Stimulated activated CD4-positive, alpha-beta T cell treated with anti-CD3 and anti-CD28 coated beads, Interleukin-15, amount 100 ng/mL, for 48 hours (primary cell): ENCODE measurements at regions not wholly inside any gene's neighbourhood (a gene's known extent, or its start where the extent isn't known, plus 50 kb on each side); places are given as distances from the start of the nearest gene placed in this dataset.

Experiments used
- DNase-seq, 2 donors: peaks; one replicate each; pipeline ENCODE4 v3.0.0-alpha.2; 2020; ENCODE audit warnings: low read depth in 2 of 2

DNA sequence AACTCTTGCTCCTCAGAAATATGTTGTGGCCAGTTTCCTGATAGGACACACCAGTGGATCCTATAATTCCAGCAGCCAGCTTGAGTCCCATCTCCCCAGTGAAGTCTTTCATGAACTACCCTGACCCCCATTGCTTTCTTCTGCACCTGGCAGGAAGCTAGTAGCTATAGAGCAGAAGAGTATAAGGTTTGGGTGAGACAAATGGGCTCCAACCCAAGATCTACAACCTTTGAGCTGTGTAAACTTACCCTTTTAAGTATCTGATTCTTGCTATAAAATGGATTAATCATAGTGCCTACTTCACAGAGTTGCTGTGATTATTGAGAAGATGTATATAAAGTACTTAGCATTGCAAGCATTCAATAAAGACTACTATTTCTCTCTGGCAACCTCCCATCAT is 396.9 kb upstream of the CADM1 start:
- DNase-seq: no peak

DNA sequence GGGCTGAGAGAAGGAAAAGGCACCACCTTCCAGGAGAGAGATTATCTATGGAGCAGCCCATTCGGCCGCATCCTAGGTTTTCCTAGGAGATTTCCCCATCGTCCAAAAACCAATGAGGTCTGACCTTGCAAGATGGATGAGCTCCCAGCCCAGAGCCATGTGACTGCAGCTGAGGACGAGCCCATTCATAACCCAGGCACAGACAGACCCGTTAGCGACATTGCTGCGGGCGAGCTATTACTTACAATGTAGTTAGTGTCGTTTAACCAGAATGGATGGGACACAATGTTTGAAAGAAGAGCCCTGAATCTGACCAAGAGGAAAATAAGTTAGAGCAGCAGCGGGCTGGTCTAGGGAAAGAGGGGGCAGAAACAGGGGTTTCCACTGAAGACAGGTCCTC is 395.9 kb upstream of the CADM1 start:
- DNase-seq: no peak

GRCh38 chr11:115897707-115898106 is 393.5 kb upstream of the CADM1 start:
- DNase-seq: no peak

- DNase-seq: no peak
Measured at GRCh38 chr11:115896084-115896483, 391.9 kb upstream of the CADM1 start.

DNA sequence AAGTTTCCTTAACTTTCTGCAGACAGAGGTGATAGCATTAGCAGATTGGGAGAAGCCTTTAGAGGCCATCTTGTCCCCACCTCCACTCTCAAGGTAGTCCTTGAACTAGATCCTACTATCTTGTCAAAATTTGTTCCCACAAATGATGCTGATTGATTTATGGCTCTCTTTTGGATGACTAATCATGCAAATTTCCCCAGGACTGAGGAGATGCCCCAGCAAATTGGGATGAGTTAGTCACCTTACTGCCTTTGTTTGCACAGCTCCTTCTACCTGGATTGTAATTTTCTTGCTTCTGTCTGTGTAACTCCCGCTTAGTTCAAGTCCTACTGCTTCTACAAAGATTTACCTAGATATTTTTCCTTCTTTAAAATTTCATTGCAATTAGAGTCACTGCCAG is 391.4 kb upstream of the CADM1 start:
- DNase-seq: no peak

DNA sequence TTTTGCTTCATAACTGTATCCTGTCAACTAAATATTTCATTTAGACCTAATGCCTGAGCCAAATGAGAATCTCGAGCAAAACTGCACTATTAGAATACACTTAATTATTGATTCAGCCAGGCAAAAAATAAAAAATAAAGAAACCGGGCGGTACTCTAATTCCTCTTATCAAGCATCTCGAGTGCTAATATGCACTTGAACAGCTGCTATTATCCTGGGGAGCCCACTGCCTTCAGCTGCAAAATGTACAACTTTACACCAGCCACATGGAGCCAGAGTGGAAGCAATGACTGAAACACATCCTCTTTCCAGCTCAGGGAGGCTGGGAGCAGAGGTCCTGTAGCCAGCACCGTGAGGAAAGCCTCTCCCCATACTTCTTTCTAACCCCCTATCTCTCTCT is 390.0 kb upstream of the CADM1 start:
- no peak for DNase-seq

- no peak for DNase-seq
Measured at GRCh38 chr11:115893461-115894099, 389.4 kb upstream of the CADM1 start.

GRCh38 chr11:115892016-115892415 is 387.8 kb upstream of the CADM1 start:
- DNase-seq: no peak

DNA sequence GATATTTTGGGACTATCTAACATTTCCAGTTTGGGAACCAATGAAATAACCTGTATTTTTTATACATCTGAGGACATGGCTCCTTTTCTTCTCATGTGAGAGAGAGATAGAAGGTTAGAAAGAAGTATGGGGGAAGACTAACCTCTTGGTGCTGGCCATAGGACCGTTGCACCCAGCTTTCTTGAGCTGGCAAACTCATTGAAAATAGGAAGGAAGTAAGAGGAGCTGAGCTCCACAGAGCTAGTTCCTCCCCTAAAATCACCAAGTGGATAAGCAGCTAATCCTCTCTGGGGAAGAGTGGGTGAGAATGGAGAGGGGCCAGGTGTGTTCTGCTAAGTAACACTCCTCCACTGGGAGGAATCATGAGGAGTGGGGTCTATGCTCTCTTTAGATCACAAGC is 387.4 kb upstream of the CADM1 start:
- DNase-seq: no peak

DNA sequence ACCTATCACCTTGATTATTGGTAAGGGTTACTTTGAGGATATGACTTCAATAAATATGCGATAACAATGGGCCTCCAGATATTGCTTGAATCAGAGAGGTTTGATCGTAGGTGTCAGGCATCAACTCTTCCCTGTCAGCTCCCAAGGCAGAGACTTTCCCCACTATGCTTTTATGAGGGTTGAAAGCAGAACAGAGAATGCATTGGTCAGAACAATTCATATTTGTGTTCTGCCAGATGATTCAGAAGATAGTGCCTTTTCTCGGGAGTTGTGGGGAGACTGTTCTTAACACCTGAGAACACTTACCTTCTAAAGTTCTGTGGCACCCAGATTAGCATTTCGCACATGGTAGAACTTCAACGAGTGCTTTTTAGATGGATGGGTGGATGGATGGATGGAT is 386.3 kb upstream of the CADM1 start:
- no peak for DNase-seq

- DNase-seq: no peak
Measured at GRCh38 chr11:115889712-115890111, 385.5 kb upstream of the CADM1 start.

- no peak for DNase-seq
Measured at GRCh38 chr11:115887727-115888126, 383.5 kb upstream of the CADM1 start.

GRCh38 chr11:115887316-115887715 is 383.1 kb upstream of the CADM1 start:
- no peak for DNase-seq

DNA sequence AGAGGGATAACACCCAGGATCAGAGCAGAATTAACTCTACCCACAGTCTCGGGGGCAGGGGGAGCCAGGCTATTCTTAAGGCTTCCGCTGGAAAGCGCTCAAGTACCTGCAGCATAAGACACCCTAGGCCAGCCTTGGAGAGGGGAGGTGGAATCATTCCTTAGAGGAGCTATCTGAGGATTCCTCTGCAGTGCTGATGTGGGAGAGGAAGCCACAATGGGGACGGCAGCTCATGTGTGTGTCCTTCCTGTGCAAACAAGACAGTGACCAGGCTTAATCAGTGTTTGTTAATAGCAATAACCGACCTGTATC is 382.2 kb upstream of the CADM1 start:
- no peak for DNase-seq

- no peak for DNase-seq
Measured at GRCh38 chr11:115885535-115886421, 381.6 kb upstream of the CADM1 start.

GRCh38 chr11:115884800-115885534 is 380.8 kb upstream of the CADM1 start:
- DNase-seq: no peak

DNA sequence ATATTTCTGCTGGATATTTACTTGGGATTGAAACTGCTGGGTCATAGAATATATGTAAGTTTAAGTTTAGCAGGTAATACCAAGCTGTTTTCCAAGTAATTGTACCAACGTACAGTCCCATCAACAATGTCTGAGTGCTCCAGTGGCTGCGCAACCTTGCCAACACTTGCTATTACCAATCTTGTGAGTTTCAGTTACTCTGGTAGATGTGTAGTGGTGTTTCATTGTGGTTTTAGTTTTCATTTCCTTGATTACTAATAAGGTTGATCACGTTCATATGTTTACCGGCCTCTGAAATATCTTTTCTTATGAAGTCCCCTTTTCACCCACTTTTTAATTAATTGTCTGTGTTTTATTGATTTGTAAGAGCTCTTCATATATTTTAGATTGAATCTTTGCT is 370.6 kb upstream of the CADM1 start:
- no peak for DNase-seq

GRCh38 chr11:115873813-115874212 is 369.6 kb upstream of the CADM1 start:
- no peak for DNase-seq

DNA sequence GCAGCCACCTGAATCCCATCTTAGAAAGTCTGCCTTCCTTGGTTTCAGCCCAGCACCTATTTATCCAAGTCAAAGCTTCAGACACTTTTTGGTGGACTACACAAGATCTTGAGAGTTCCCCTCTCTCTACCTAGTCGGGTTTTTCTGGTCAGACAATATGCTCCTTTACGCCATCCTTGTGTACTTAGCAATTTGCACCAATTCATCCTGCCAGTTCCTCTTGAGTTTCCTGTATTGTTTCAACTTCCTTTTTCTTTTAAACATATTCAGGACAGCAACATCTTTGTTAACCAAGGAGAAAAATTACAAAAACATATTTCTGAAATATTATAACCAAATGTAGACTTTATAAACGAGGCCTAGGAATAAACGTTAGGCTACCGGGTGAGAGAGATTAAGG is 368.2 kb upstream of the CADM1 start:
- no peak for DNase-seq

DNA sequence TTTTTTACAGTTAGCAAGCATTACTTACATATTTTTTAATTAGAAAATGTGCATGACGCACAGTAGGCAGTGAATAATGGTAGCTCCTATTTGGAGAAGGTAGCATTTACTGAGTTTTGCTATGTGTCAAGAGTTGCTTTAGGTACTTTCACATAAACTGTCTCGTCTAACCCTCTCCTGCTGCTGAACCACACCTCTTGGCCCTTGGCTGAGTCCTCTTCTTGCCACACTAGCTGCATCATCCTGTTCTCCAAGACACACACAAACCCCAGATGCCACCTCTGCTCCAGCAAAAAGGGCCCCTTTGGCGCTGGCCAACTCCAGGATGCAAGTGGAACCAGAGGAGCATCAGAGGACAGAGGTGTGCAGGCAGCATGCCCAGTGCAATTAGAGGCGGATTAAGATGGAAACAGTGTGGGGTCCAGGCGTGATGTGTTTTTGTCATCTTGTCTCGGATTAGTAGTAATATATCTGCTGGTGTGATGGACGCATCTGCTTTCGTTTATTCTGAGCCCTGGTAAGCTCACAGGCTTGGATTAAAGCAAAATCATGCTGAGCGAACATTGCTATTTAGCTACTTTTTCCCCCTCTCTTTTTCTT is 367.0 kb upstream of the CADM1 start:
- DNase-seq: no peak

DNA sequence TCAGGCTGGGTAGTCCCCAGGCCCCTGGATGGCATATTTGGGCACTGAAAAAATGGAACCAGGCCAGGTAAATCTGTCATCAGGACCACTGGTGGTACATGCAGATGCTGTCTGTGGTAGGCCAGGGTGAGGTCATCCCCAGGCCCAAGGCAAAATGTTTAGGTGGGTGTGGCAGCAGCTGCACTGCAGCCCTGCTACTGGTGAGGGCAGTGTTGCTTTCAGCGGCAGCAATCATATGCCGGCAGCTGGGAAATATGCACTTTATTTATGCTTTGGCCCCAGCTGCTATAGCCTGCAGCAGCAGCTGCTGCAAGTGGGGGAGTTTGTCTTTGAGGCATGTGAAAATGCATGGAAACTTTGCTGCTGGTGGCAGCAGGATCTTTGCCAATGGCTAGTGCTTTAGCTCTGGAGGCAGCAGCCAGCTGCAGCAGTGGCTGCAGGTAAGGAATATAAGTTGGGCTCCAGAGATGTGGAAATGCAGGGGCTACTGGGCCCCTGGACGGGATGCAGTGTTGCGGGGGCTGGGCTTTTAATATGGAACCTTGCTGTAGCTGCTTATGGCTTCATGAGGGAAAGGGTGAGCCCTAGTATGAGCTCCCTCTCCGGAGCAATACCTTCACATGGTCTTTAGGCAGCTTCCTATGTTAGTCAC is 365.7 kb upstream of the CADM1 start:
- DNase-seq: no peak

GRCh38 chr11:115869131-115869530 is 364.9 kb upstream of the CADM1 start:
- no peak for DNase-seq
